IMR-90 (cell line): ENCODE measurements at regions not wholly inside any gene's neighbourhood (a gene's known extent, or its start where the extent isn't known, plus 50 kb on each side); places are given as distances from the start of the nearest gene placed in this dataset.

Source experiments
- ATAC-seq: fragments of 200-7000 bp; cut with Tn5 transposase; 2 replicates; pipeline ENCODE4 v1.9.1; 2020; ENCODE audit warnings: low read depth, mild to moderate bottlenecking, moderate library complexity
- BruUV-seq: library from RNA; stranded (reverse); fragments of 400-500 nt; replicated peaks from 2 replicates; lab custom pipeline; 2021; lab: Mats Ljungman, UMichigan
- CTCF ChIA-PET: fragments of 300-600 bp; formaldehyde crosslinking; extraction: SDS; loops from one replicate; lab custom pipeline; 2021; ENCODE audit warnings: antibody characterized with exemption; lab: Yijun Ruan, JAX
- POLR2A ChIA-PET: fragments of 300-600 bp; sonication (Branson Sonifier 250); formaldehyde crosslinking; loops from one replicate; lab custom pipeline; 2022; ENCODE audit warnings: antibody characterized with exemption; ENCODE audit not compliant: unreplicated experiment; lab: Charles Lee
- DNase-seq: peaks from one replicate; pipeline ENCODE4 v3.0.0; 2013
- H2AFZ ChIP-seq: replicated peaks from 2 replicates; pipeline ENCODE3; 2013; ENCODE audit warnings: low read length, mild to moderate bottlenecking; ENCODE audit not compliant: poor library complexity
- H2AK5ac ChIP-seq: 2 replicates; pipeline ENCODE4 v1.6.1; 2013; ENCODE audit warnings: low read depth, low read length, inconsistent platforms
- H2AK9ac ChIP-seq: replicated peaks from 2 replicates; pipeline ENCODE3; 2013; ENCODE audit warnings: mild to moderate bottlenecking, low read depth, low read length, moderate library complexity; ENCODE audit not compliant: poor library complexity
- H2BK120ac ChIP-seq: 2 replicates; pipeline ENCODE4 v1.6.1; 2013; ENCODE audit warnings: low read depth, low read length, inconsistent platforms
- H2BK15ac ChIP-seq: 3 replicates; pipeline ENCODE4 v1.6.1; 2013; ENCODE audit warnings: low read depth, low read length, inconsistent platforms
- H2BK20ac ChIP-seq: 2 replicates; pipeline ENCODE4 v1.6.1; 2013; ENCODE audit warnings: low read depth, mild to moderate bottlenecking, inconsistent platforms, low read length, moderate library complexity
- H2BK5ac ChIP-seq: 2 replicates; pipeline ENCODE4 v1.6.1; 2013; ENCODE audit warnings: mild to moderate bottlenecking, low read depth, low read length, inconsistent platforms; ENCODE audit not compliant: poor library complexity, severe bottlenecking
- H3K14ac ChIP-seq: replicated peaks from 2 replicates; pipeline ENCODE4 v1.6.1; 2013; ENCODE audit warnings: low read depth, low read length, inconsistent platforms
- H3K18ac ChIP-seq: 2 replicates; pipeline ENCODE4 v1.6.1; 2013; ENCODE audit warnings: low read depth, low read length, control low read depth
- H3K23ac ChIP-seq: 2 replicates; pipeline ENCODE4 v1.6.1; 2013; ENCODE audit warnings: low read depth, low read length, inconsistent platforms
- H3K27ac ChIP-seq: 2 replicates; pipeline ENCODE4 v1.5.1; 2013; ENCODE audit warnings: mild to moderate bottlenecking, control low read depth, low read length; ENCODE audit not compliant: insufficient read depth
- H3K27me3 ChIP-seq: 2 replicates; pipeline ENCODE4 v1.6.1; 2013; ENCODE audit warnings: low read length; ENCODE audit not compliant: control insufficient read depth, insufficient read depth
- H3K36me3 ChIP-seq: 2 replicates; pipeline ENCODE4 v1.6.1; 2013; ENCODE audit warnings: low read length, mixed read lengths; ENCODE audit not compliant: control insufficient read depth, insufficient read depth
- H3K4ac ChIP-seq: 2 replicates; pipeline ENCODE4 v1.6.1; 2013; ENCODE audit warnings: low read depth, low read length, inconsistent platforms
- H3K4me1 ChIP-seq: 2 replicates; pipeline ENCODE4 v1.6.1; 2013; ENCODE audit warnings: low read length, mixed read lengths; ENCODE audit not compliant: control insufficient read depth, insufficient read depth
- H3K4me2 ChIP-seq: 2 replicates; pipeline ENCODE4 v1.6.1; 2013; ENCODE audit warnings: low read depth, mild to moderate bottlenecking, control low read depth, low read length, moderate library complexity
- H3K4me3 ChIP-seq: 2 replicates; pipeline ENCODE4 v1.5.1; 2013; ENCODE audit warnings: low read depth, mild to moderate bottlenecking, control low read depth, low read length, moderate library complexity; ENCODE audit not compliant: insufficient read depth
- H3K56ac ChIP-seq: 2 replicates; pipeline ENCODE4 v1.6.1; 2013; ENCODE audit warnings: low read length, inconsistent platforms; ENCODE audit not compliant: insufficient read depth; ENCODE audit errors: extremely low read depth
- H3K79me1 ChIP-seq, 2 experiments: 2 replicates each; pipeline ENCODE4 v1.6.1; 2013; ENCODE audit warnings: low read length in 2 of 2, inconsistent platforms in 1 of 2, low read depth in 1 of 2
- H3K9ac ChIP-seq: 2 replicates; pipeline ENCODE4 v1.6.1; 2013; ENCODE audit warnings: low read depth, low read length, control low read depth
- H3K9me1 ChIP-seq: 2 replicates; pipeline ENCODE4 v1.6.1; 2013; ENCODE audit warnings: low read length, inconsistent platforms; ENCODE audit not compliant: insufficient read depth
- H3K9me3 ChIP-seq: 2 replicates; pipeline ENCODE4 v1.6.1; 2013; ENCODE audit warnings: low read length; ENCODE audit not compliant: control insufficient read depth, insufficient read depth
- H4K20me1 ChIP-seq: 2 replicates; pipeline ENCODE4 v1.6.1; 2013; ENCODE audit warnings: low read length, inconsistent platforms; ENCODE audit not compliant: insufficient read depth
- H4K5ac ChIP-seq: 2 replicates; pipeline ENCODE4 v1.6.1; 2013; ENCODE audit warnings: mild to moderate bottlenecking, low read depth, low read length, control low read depth
- H4K8ac ChIP-seq, 2 experiments: 2 replicates each; pipeline ENCODE4 v1.6.1; 2013; ENCODE audit warnings: low read depth in 2 of 2, low read length in 2 of 2, control low read depth in 1 of 2, inconsistent platforms in 1 of 2
- H4K91ac ChIP-seq: 2 replicates; pipeline ENCODE4 v1.6.1; 2013; ENCODE audit warnings: low read depth, low read length, inconsistent platforms; ENCODE audit not compliant: insufficient read depth
- BHLHE40 ChIP-seq: fragments of 150-350 bp; IDR thresholded peaks from 2 replicates; pipeline ENCODE4 v1.6.1; 2016; ENCODE audit warnings: mild to moderate bottlenecking, low read depth, low read length
- CEBPB ChIP-seq: IDR thresholded peaks from 2 replicates; pipeline ENCODE4 v1.6.1; 2012; ENCODE audit warnings: low read depth, low read length, improper control_type of control experiment
- CHD1 ChIP-seq: IDR thresholded peaks from 2 replicates; pipeline ENCODE4 v1.6.1; 2012; ENCODE audit warnings: low read depth, low read length, improper control_type of control experiment
- FOS ChIP-seq: fragments of 150-350 bp; IDR thresholded peaks from 2 replicates; pipeline ENCODE4 v1.6.1; 2016; ENCODE audit warnings: low read depth, low read length
- MAFK ChIP-seq: IDR thresholded peaks from 2 replicates; pipeline ENCODE4 v1.6.1; 2012; ENCODE audit warnings: low read depth, low read length, improper control_type of control experiment
- MAZ ChIP-seq: IDR thresholded peaks from 2 replicates; pipeline ENCODE4 v1.6.1; 2012; ENCODE audit warnings: low read depth, mild to moderate bottlenecking, low read length, improper control_type of control experiment, moderate library complexity, borderline replicate concordance
- MXI1 ChIP-seq: IDR thresholded peaks from 2 replicates; pipeline ENCODE4 v1.6.1; 2012; ENCODE audit warnings: low read depth, mild to moderate bottlenecking, low read length, moderate library complexity, borderline replicate concordance
- NFE2L2 ChIP-seq: fragments of 150-350 bp; IDR thresholded peaks from 2 replicates; pipeline ENCODE4 v1.6.1; 2016; ENCODE audit warnings: low read depth, mild to moderate bottlenecking, low read length
- POLR2A ChIP-seq: IDR thresholded peaks from 2 replicates; pipeline ENCODE4 v1.6.1; 2012; ENCODE audit warnings: mild to moderate bottlenecking, low read depth, low read length
- RAD21 ChIP-seq: IDR thresholded peaks from 2 replicates; pipeline ENCODE4 v1.6.1; 2012; ENCODE audit warnings: low read length, improper control_type of control experiment
- RCOR1 ChIP-seq: IDR thresholded peaks from 2 replicates; pipeline ENCODE4 v1.6.1; 2012; ENCODE audit warnings: mild to moderate bottlenecking, low read length, improper control_type of control experiment; ENCODE audit not compliant: insufficient replicate concordance
- RFX5 ChIP-seq: IDR thresholded peaks from 2 replicates; pipeline ENCODE4 v1.8.0; 2012; ENCODE audit warnings: low read depth, mild to moderate bottlenecking, low read length, moderate library complexity
- WGBS, 2 experiments: methylation state at CpG; one replicate each; pipeline versions ENCODE4 v1.1.5 to v1.1.7; 2013; ENCODE audit warnings: missing lambda C conversion rate in 2 of 2; ENCODE audit not compliant: insufficient read length in 1 of 2; ENCODE audit errors: extremely low coverage in 2 of 2; 5-methylcytosine and 5-hydroxymethylcytosine counted together
- dilution Hi-C: fragments of 300-500 bp; cut with HindIII; formaldehyde crosslinking; loops from one replicate; pipeline ENCODE4 v1.14.3; 2018; ENCODE audit warnings: low sequenced_read_pairs; ENCODE audit not compliant: unreplicated experiment
- in situ Hi-C: fragments of 300-500 bp; cut with MboI; formaldehyde crosslinking; loops from 3 replicates; pipeline ENCODE4 v1.14.3; 2019; ENCODE audit warnings: low sequenced_read_pairs, inconsistent platforms, mixed read lengths
- intact Hi-C: fragments of 100-400 bp; cut with micrococcal nuclease; formaldehyde crosslinking; loops from 2 replicates; pipeline ENCODE4 v1.10.0; 2022
- TF ChIP-seq, protein P1 (sequence below): conservative IDR thresholded peaks from 2 replicates; pipeline ENCODE4 v1.5.1; 2012; ENCODE audit warnings: mild to moderate bottlenecking, low read depth, low read length, improper control_type of control experiment
- TF ChIP-seq, protein P2 (sequence below): fragments of 150-350 bp; IDR thresholded peaks from 2 replicates; pipeline ENCODE4 v1.6.1; 2016; ENCODE audit warnings: low read depth, mild to moderate bottlenecking, low read length, moderate library complexity, borderline replicate concordance

DNA sequence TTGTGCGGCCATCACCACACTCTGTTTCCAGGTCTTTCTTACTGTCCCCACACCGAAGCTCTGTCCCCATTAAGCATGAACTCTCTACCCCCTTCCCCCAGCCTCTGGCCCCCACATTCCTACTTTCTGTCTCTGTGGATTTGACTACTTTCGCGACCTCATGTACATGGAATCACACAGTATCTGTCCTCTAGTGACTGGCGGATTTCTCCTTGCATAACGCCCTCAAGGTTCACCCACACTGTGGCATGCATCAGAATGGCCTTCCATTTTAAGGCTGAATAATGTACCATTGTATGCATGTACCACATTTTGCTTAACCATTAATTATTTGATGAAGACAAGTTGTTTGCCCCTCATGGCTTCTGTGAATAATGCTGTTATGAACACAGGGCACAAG is 467.6 kb upstream of the HS6ST1 start:
- ChIA-PET CTCF (no interaction called here), POLR2A (no interaction called here)
- dilution Hi-C loops, result no loop called here

More for the DNA sequence above, 467.6 kb upstream of the HS6ST1 start:
- H2AK5ac ChIP-seq, result no peak overlapping the region
- no peak overlapping the region for H2BK15ac ChIP-seq
- H3K23ac ChIP-seq, result no peak overlapping the region
- H2BK5ac ChIP-seq, result no peak overlapping the region
- H3K27ac ChIP-seq, result no peak overlapping the region
- H2AK9ac ChIP-seq, result no peak overlapping the region
- no peak overlapping the region for H3K4ac ChIP-seq
- BruUV-seq, result no TSS peak
- no peak overlapping the region for H4K5ac ChIP-seq
- H4K20me1 ChIP-seq, result no peaks in the 10 kb centered on the region
- H3K79me1 ChIP-seq, result no peaks in the 10 kb centered on the region
- peaks cover 3% of the 10 kb centered on the region; the same call in 1 of the 2 replicates for H3K9me3 ChIP-seq
- no peak overlapping the region for H2AFZ ChIP-seq
- H3K9ac ChIP-seq, result no peak overlapping the region
- H4K8ac ChIP-seq, result no peak overlapping the region
- H3K56ac ChIP-seq, result no peak overlapping the region
- no peaks in the 10 kb centered on the region for H3K36me3 ChIP-seq
- 100% methylated on average over 1 of the region's 6 CpGs; no CpG with 5 or more reads in 1 of the 2 experiments for WGBS, 2 experiments
- ATAC-seq (no peak), DNase-seq (no peak)
- intact Hi-C loops (no loop called here), in situ Hi-C loops (no loop called here)
- TF ChIP-seq POLR2A (no peak), MAFK (no peak), NFE2L2 (no peak), CEBPB (no peak), CHD1 (no peak), RAD21 (no peak), MAZ (no peak), RFX5 (no peak), BHLHE40 (no peak), MXI1 (no peak), RCOR1 (no peak), FOS (no peak)
- TF ChIP-seq, protein P1, sequence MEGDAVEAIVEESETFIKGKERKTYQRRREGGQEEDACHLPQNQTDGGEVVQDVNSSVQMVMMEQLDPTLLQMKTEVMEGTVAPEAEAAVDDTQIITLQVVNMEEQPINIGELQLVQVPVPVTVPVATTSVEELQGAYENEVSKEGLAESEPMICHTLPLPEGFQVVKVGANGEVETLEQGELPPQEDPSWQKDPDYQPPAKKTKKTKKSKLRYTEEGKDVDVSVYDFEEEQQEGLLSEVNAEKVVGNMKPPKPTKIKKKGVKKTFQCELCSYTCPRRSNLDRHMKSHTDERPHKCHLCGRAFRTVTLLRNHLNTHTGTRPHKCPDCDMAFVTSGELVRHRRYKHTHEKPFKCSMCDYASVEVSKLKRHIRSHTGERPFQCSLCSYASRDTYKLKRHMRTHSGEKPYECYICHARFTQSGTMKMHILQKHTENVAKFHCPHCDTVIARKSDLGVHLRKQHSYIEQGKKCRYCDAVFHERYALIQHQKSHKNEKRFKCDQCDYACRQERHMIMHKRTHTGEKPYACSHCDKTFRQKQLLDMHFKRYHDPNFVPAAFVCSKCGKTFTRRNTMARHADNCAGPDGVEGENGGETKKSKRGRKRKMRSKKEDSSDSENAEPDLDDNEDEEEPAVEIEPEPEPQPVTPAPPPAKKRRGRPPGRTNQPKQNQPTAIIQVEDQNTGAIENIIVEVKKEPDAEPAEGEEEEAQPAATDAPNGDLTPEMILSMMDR, result no peak
- TF ChIP-seq, protein P2, sequence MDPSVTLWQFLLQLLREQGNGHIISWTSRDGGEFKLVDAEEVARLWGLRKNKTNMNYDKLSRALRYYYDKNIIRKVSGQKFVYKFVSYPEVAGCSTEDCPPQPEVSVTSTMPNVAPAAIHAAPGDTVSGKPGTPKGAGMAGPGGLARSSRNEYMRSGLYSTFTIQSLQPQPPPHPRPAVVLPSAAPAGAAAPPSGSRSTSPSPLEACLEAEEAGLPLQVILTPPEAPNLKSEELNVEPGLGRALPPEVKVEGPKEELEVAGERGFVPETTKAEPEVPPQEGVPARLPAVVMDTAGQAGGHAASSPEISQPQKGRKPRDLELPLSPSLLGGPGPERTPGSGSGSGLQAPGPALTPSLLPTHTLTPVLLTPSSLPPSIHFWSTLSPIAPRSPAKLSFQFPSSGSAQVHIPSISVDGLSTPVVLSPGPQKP, result no peak
- H3K27me3 ChIP-seq, result no peaks in the 10 kb centered on the region; the same call in 1 of the 2 replicates
- H3K14ac ChIP-seq, result no peak overlapping the region
- H2BK120ac ChIP-seq, result no peak overlapping the region
- no peak overlapping the region for H3K18ac ChIP-seq
- H3K4me3 ChIP-seq, result no peak overlapping the region
- no peak overlapping the region for H2BK20ac ChIP-seq
- H4K91ac ChIP-seq, result no peak overlapping the region
- H3K4me1 ChIP-seq, result no peaks in the 10 kb centered on the region
- no peaks in the 10 kb centered on the region for H3K9me1 ChIP-seq
- no peak overlapping the region for H3K4me2 ChIP-seq
